Body of pancreas (tissue), 4 donors: ENCODE measurements at regions not wholly inside any gene's neighbourhood (a gene's known extent, or its start where the extent isn't known, plus 50 kb on each side); places are given as distances from the start of the nearest gene placed in this dataset.

Experiments
- ATAC-seq: fragments of 150-250 bp; one replicate; pipeline ENCODE4 v1.9.1; 2016
- DNase-seq, 4 donors: peaks; one replicate each; pipeline ENCODE4 v3.0.0-alpha.2; 2019
- H3K27ac ChIP-seq, 4 donors: fragments of 200-600 bp; sonication (generic); 1 replicate in 3 of 4; 2 replicates in 1 of 4; pipeline versions ENCODE4 v1.5.1 to v1.6.1; 2016 to 2019; ENCODE audit warnings: mild to moderate bottlenecking in 1 of 4, mixed read lengths in 1 of 4, moderate library complexity in 1 of 4
- H3K27me3 ChIP-seq, 2 donors: fragments of 200-600 bp; sonication (generic); one replicate each; pipeline ENCODE4 v1.6.0; 2016; ENCODE audit warnings: mild to moderate bottlenecking in 1 of 2
- H3K36me3 ChIP-seq, 2 donors: fragments of 200-600 bp; sonication (generic); replicated peaks in 1 of 2; 2 replicates each; pipeline ENCODE4 v1.5.1; 2016; ENCODE audit warnings: low read depth in 2 of 2; ENCODE audit not compliant: insufficient read depth in 1 of 2
- H3K4me1 ChIP-seq: fragments of 200-600 bp; sonication (generic); one replicate; pipeline ENCODE4 v1.6.0; 2016
- H3K4me3 ChIP-seq, 2 donors: fragments of 200-600 bp; sonication (generic); 1 replicate in 1 of 2; 2 replicates in 1 of 2; pipeline ENCODE4 v1.5.1; 2016 to 2019
- H3K9me3 ChIP-seq, 3 donors: fragments of 200-600 bp; sonication (generic); 1 replicate in 2 of 3; 2 replicates in 1 of 3; pipeline ENCODE4 v1.5.1; 2016
- CTCF ChIP-seq, 7 experiments: fragments of 450-650 bp in 4 of 7; fragments of 200-600 bp in 3 of 7; sonication (generic) in 3 of 7; IDR thresholded peaks; one replicate each; pipeline ENCODE4 v1.5.1; 2016 to 2019; ENCODE audit warnings: antibody characterized with exemption in 7 of 7
- POLR2A ChIP-seq, 3 donors: fragments of 450-650 bp; IDR thresholded peaks; one replicate each; pipeline ENCODE4 v1.6.1; 2016; ENCODE audit warnings: antibody characterized with exemption in 3 of 3, mild to moderate bottlenecking in 2 of 3
- WGBS, 2 donors: methylation state at CpG; one replicate each; pipeline ENCODE4 v1.1.5; 2017; 5-methylcytosine and 5-hydroxymethylcytosine counted together
- intact Hi-C: fragments of 100-400 bp; cut with DNase I; formaldehyde crosslinking; loops from one replicate; pipeline ENCODE4 v1.15.1; 2023

- no peak for TF ChIP-seq CTCF (IDR thresholded peaks at IDR 0.05)
- no peak for TF ChIP-seq POLR2A (IDR thresholded peaks at IDR 0.05)
- 14 to 35% methylated on average over 1 of the region's 1 CpG for WGBS, 2 donors
- no peak for DNase-seq
- Histone ChIP-seq H3K27ac (no peak overlapping the region), H3K4me1 (no peaks in the 10 kb centered on the region), H3K27me3 (no peaks in the 10 kb centered on the region), H3K9me3 (no peaks in the 10 kb centered on the region), H3K36me3 (no peaks in the 10 kb centered on the region), H3K4me3 (no peak overlapping the region)
- ATAC-seq: no peak
- intact Hi-C loops: no loop called here
Measured at GRCh38 chr11:82384308-82384707, 349.4 kb downstream of the FAM181B start.

- no peak for TF ChIP-seq POLR2A (IDR thresholded peaks at IDR 0.05)
- TF ChIP-seq CTCF (IDR thresholded peaks at IDR 0.05): no peak
- intact Hi-C loops: no loop called here
- 74 to 78% methylated on average over 4 of the region's 4 CpGs for WGBS, 2 donors
Measured at GRCh38 chr11:82373781-82374542, 359.7 kb downstream of the FAM181B start.

GRCh38 chr11:82365351-82365750 is 368.3 kb downstream of the FAM181B start:
- TF ChIP-seq CTCF (IDR thresholded peaks at IDR 0.05): no peak
- DNase-seq (no peak), ATAC-seq (no peak)
- no peak overlapping the region for H3K27ac ChIP-seq
- no peaks in the 10 kb centered on the region for H3K9me3 ChIP-seq
- H3K4me1 ChIP-seq: no peaks in the 10 kb centered on the region
- no peaks in the 10 kb centered on the region for H3K27me3 ChIP-seq
- H3K4me3 ChIP-seq: no peak overlapping the region
- H3K36me3 ChIP-seq: no peaks in the 10 kb centered on the region
- intact Hi-C loops: no loop called here
- WGBS, 2 donors: 65 to 66% methylated on average over 2 of the region's 2 CpGs

More at GRCh38 chr11:82373781-82374542, 359.7 kb downstream of the FAM181B start:
- no peak overlapping the region for H3K27ac ChIP-seq
- H3K9me3 ChIP-seq: no peaks in the 10 kb centered on the region
- H3K27me3 ChIP-seq: no peaks in the 10 kb centered on the region
- H3K4me3 ChIP-seq: no peak overlapping the region
- ATAC-seq (no peak), DNase-seq (no peak)
- no peaks in the 10 kb centered on the region for H3K4me1 ChIP-seq
- H3K36me3 ChIP-seq: no peaks in the 10 kb centered on the region

DNA sequence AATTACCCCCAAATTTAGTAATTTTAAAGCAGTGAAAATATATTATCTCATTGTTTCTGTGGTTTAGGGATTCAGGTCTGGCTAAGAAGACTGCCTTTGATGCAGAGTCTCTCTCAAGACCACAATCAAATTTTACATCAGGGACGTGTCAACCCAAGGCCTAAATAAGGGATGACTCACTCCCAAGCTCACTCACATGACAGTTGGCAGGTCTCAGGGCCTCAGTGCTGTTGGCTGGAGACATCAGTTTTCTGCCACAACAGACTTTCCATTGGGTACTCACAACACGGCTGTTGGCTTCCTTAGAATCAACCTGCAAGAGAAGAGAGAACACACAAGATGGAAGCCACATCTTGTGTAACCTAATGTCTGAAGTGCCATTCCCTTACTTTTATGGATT is 377.3 kb downstream of the FAM181B start:
- Histone ChIP-seq H3K4me3 (no peak overlapping the region), H3K36me3 (no peaks in the 10 kb centered on the region), H3K27me3 (no peaks in the 10 kb centered on the region), H3K27ac (no peak overlapping the region), H3K4me1 (no peaks in the 10 kb centered on the region), H3K9me3 (no peaks in the 10 kb centered on the region)
- TF ChIP-seq CTCF (IDR thresholded peaks at IDR 0.05): no peak
- no peak for TF ChIP-seq POLR2A (IDR thresholded peaks at IDR 0.05)
- ATAC-seq: no peak
- WGBS, 2 donors: 41 to 59% methylated on average over 2 of the region's 2 CpGs
- intact Hi-C loops: no loop called here
- DNase-seq: no peak

DNA sequence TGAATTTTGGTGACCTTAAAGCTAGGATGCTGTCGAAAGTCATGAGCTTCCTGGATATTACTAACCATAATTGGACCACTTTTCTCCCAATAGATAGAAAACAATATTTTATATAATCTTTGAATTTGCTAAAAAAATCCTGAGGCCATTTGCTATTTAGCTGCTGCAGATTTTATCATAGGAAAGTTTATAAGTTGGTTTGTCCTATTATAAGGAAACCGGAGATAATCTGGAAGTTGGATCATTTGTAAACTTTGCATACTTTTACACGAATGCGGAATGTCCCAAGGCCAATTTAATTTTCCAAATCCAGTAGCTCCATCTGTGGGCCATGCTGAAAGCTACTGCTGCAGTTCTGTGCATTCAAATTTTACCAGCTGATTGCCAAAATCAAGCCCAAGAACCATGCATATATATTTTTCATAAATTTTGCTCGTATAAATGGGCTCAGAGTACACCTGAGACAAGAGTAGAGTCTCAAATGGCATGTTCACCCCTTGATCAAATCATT is 378.3 kb downstream of the FAM181B start:
- 60 to 73% methylated on average over 5 of the region's 5 CpGs for WGBS, 2 donors
- intact Hi-C loops: no loop called here
- ATAC-seq (no peak), DNase-seq (no peak)
- Histone ChIP-seq H3K36me3 (no peaks in the 10 kb centered on the region), H3K9me3 (no peaks in the 10 kb centered on the region), H3K4me1 (no peaks in the 10 kb centered on the region), H3K4me3 (no peak overlapping the region), H3K27me3 (no peaks in the 10 kb centered on the region), H3K27ac (no peak overlapping the region)
- TF ChIP-seq CTCF (IDR thresholded peaks at IDR 0.05) (no peak), POLR2A (IDR thresholded peaks at IDR 0.05) (no peak)
